RPMI7951 (cell line): ENCODE measurements at regions not wholly inside any gene's neighbourhood (a gene's known extent, or its start where the extent isn't known, plus 50 kb on each side); places are given as distances from the start of the nearest gene placed in this dataset.
"Not testable (repeated sequence)": the region's sequence is repeated elsewhere in the genome, so short reads cannot be mapped to it uniquely, and the experiment has no call there.

Experiments used
- DNase-seq: peaks from one replicate; pipeline ENCODE4 v3.0.0-alpha.2; 2012; ENCODE audit warnings: low read depth

GRCh38 chr4:137468836-137469235 is 63.5 kb downstream of the PCDH18 start:
- no peak for DNase-seq

DNA sequence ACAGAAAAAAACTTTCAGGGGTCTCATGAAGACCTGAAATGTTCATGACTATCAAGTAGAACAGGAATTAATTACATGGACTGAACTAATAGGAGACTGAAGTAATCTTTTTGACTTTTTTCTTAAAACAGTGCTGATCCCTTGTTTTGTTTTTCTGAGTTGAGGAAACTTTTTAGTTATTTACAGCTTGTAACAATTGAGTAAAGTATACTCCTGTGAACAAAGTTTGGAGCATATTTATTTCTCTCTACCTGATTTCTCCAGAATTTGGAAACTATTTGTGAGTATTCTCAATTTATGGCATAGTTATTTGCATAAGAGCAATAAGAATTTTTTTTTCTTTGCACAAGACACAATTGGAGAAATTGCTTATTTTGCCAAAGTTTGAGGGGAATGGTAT is 64.8 kb downstream of the PCDH18 start:
- DNase-seq: no peak

DNA sequence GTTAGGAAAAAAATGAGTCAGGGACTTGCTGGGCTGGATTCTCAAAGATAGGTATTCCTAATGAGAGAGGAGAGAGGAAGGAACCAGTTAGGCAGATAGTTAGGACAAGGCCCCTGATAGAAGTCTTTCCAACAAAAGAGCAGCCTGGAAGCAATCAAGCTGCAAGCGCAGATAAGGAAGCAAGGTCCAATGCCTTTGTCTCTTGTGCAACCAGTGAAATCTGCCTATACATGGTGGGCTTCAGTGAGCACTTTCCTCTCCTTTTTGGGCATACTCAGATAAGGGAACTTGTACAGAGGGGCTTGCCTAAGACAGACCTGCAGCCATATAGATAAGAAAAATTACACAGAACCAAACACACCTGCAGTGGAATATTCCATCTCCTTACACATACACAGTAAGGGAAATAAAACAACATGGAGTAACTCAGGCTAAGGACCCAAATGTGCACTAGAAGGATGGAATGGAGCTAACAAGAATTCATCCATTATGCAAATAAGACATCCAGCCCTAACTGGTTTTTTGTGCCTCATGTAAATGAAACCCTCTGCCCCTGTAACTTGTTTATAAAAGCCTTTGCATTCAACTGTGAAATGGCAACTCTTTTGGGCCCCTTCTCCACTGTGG is 68.8 kb downstream of the PCDH18 start:
- DNase-seq: no peak

DNA sequence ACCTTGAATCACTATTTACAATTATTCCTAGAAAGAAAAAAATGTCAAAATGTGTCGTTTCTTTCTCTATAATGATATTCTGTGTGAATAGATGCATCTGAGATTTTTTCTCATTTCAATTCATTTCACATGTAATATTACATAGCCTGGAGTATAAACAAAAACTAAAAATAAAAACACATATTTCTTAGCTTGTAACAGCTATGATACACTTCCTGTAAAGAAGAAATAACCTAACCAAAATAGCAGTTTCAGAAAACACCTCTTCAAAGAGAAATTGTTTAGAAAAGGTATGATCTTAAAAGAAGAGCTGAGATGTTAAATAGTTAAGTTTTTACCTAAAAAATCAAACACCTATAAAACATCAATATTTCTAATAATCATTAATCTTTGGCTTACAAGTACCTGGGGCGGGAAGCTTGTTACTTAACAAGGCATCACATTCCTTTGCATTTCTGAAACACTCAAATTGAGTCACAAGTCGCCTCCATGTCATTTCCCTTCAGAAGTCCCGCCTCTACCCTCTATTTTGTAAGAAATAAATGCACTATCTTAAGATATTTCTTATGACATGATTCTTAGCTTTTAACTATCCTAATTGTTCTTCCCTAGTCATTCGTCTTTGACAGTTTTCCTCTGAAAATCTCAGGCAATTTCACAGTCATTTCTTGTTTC is 76.5 kb downstream of the PCDH18 start:
- DNase-seq: no peak

GRCh38 chr4:137454767-137455166 is 77.5 kb downstream of the PCDH18 start:
- no peak for DNase-seq

- no peak for DNase-seq
Measured at GRCh38 chr4:137452799-137453198, 79.5 kb downstream of the PCDH18 start.

DNA sequence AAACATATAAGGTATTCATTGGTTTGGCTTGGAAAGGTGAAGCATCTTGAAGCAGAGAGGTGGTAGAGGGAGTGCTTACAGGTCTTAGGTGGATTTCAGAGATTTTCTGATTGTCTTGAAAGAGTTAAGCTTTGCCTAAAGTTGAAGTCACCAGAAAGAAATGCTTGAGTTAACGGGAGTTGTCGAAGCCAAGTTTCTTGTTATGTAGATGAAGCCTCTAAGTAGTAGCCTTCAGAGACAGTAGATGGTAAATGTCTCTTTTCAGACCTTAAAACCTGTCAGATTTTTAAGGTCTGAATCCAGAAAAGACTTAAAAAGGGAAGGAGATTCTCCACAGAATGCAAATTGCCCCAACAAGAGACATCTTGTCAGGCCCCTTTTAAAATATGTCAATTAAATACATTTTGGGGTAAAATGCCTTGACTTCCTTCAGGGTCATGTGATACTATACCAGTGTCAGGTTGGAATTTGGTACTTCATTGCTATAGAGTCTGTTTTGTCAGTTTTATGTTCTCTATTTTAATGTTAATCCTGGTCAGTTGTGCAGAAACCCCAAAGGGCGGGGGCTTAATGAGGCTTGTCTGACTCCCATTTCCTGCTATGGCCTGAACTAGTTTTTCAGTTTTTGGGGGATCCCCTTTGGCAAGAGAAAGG is 81.0 kb downstream of the PCDH18 start:
- DNase-seq: no peak

DNA sequence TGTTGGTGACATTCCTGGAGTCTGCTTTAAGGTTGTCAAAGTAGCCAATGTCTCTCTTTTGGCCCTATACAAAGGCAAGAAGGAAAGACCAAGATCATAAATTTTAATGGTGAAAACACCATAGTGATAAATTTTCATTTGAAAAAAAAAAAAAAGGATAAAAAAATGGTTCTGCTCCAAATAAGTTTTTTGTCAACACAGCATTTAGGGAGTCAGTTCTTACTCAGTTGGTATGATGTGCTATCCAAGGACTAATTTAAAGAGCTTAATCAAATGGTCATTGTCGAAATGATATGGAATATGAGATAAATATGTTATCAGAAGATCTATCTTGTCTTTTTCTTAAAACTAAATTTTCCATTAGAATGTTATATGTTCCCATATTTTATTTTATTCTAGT is 83.9 kb downstream of the PCDH18 start:
- DNase-seq: no peak

DNA sequence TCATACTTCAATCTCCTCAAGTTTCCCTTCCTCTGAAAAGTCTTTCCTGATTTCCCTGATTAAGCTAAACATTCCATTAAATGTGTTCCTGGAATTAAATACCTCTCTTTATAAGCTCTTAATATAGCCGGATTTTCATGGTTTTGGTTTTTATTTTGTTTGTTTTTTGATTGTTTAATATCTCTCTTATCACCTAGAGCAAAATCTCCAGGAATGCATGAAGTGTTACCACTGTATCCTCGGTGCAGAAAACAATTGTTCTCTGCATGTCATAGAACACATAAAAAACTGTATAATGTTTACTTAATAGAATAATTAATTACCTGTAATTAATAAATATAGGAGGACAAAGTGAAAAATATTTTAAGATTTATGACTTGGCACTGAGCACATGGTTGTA is 86.2 kb downstream of the PCDH18 start:
- DNase-seq: no peak

DNA sequence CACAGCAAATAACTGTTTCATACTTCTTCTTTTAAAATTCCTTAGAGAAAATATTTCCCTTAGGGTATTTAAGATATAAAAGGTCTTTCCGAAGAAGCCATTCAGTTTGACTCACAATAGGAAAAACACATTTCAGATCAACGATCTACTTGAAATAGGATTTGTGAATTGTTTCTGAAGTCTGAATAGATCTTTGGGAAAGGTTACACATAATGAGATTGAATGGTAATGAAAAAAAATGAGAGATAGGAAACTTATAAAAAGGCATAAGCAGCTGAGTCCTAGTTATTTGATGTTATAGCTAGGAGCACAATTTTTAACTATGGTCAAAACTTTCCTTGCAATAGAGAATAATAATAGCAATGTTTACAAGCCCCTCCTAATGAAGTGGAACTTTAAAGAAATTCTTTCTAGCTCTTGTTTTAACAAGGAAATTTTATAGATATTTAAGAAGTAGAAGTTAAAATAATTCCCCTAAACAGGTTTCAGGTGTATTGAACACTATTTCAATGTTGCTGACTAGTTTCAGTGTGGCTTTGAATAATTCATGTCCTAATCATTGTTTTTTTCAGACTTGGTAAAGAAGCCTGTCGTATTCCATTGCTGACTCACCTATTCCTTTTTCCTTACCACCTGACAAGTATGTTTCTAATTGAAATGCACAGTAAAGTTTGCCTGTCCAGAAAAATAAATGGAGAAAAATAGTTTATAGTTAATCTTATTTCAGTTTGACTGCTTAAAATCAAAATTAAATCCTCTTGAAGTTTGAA is 89.1 kb downstream of the PCDH18 start:
- no peak for DNase-seq

DNA sequence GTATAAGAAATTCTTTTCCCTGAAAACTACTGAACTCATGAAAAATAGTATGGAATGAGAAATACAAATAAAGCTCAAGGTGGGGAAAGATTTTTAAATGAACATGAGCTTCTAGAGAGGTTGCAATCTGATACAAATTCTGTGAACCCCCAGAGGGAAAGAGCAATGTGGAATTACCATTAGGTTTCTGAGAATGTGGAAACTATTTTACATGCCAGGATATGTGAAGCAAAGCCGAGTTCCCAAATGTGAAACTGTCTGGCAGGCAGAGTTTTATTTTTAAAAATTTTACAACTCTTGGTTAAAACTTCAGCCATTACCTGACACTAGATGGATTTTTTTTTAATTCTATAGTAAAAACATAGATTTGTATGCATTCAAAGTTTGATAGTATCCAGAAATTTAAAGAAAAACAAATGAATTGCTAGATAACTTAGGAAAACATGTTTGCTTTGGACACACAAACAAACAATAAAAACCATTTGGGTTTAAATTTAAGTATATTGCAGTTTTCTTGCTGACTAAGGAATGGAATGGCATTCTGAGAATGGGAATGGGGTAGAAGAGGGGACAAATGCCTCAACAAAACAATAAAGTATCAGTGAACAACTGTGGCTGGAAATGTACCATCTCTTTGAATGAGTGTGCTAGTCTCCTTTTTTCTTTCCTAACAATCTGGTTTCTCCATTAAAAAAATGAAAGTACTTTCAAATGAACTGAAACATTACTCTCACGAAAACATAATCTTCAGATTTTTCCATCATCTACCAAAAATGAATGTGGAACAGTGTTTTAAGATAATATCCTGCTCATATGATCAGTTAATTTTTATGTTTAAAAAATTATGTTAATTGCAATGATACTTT is 99.6 kb downstream of the PCDH18 start:
- DNase-seq: no peak

GRCh38 chr4:137430171-137430570 is 102.1 kb downstream of the PCDH18 start:
- DNase-seq: no peak

GRCh38 chr4:137427411-137427810 is 104.9 kb downstream of the PCDH18 start:
- no peak for DNase-seq

GRCh38 chr4:137425281-137425680 is 107.0 kb downstream of the PCDH18 start:
- no peak for DNase-seq

GRCh38 chr4:137422666-137423065 is 109.6 kb downstream of the PCDH18 start:
- DNase-seq: no peak

DNA sequence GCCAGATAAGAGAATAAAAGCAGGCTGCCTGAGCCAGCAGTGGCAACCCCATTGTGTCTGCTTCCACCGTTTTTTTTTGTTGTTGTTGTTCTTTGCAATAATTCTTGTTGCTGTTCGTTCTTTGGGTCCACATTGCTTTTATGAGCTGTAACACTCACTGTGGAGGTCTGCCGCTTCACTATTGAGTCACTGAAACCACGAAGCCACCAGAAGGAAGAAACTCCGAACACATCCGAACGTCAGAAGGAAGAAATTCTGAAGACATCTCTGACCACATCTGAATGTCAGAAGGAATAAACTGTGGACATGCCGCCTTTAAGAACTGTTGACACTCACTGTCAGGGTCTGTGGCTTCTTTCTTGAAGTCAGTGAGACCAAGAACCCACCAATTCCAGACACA is 110.5 kb downstream of the PCDH18 start:
- DNase-seq: peak; percentile 22

DNA sequence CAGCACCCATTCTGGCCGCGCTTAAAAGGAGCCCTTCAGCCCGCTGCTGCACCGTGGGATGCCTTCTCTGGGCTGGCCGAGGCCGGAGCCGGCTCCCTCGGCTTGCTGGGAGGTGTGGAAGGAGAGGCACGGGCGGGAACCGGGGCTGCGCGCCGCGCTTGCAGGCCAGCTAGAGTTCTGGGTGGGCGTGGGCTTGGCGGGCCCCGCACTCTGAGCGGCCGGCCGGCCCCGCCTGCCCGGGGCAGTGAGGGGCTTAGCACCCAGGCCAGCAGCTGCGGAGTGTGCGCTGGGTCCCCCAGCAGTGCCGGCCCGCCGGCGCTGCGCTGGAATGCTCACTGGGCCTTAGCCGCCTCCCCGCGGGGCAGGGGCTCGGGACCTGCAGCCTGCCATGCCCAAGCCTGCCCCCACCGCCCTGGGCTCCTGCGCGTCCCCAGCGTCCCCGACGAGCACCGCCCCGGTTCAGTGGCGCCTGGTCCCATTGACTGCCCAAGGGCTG is 111.3 kb downstream of the PCDH18 start:
- DNase-seq: no peak

- DNase-seq: peak; percentile 5
Measured at GRCh38 chr4:137417676-137418075, 114.6 kb downstream of the PCDH18 start.

DNA sequence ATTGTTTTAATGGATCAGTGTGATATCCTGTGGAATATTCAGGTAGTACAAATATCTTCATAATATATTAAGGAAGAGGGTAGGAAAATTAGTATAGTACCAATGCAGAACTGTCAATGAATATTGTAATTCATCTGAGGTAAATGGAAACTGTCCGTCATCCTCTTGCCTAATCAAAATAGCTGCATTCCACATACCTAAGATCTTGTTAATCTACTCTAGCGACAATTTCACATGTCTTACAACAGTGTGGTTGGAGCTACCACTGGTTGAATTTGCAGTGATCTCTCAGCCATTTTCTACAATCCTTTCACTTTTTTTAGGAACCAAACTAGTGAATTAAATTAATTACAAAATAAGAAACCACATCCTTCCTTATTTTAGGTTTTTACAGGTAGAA is 117.5 kb downstream of the PCDH18 start:
- no peak for DNase-seq

GRCh38 chr4:137408527-137409177 is 123.6 kb downstream of the PCDH18 start:
- no peak for DNase-seq

GRCh38 chr4:137405833-137406232 is 126.5 kb downstream of the PCDH18 start:
- DNase-seq: not testable (repeated sequence)
